HAP-1 (cell line): ENCODE measurements at regions not wholly inside any gene's neighbourhood (a gene's known extent, or its start where the extent isn't known, plus 50 kb on each side); places are given as distances from the start of the nearest gene placed in this dataset.

Source experiments
- DNase-seq, 2 experiments: peaks; one replicate each; pipeline ENCODE4 v3.0.0-alpha.2; 2016 to 2020; ENCODE audit warnings: low spot score in 2 of 2
- H3K27me3 ChIP-seq: fragments of 250-450 bp; sonication (Bioruptor Pico); 2 replicates; pipeline ENCODE4 v1.5.1; 2020; ENCODE audit warnings: low read depth, mild to moderate bottlenecking, moderate library complexity
- H3K36me3 ChIP-seq: fragments of 250-450 bp; sonication (Bioruptor Pico); replicated peaks from 2 replicates; pipeline ENCODE4 v1.5.1; 2020; ENCODE audit warnings: mild to moderate bottlenecking
- H3K4me1 ChIP-seq: fragments of 250-450 bp; sonication (Bioruptor Pico); 2 replicates; pipeline ENCODE4 v1.5.1; 2020; ENCODE audit warnings: mild to moderate bottlenecking
- H3K4me3 ChIP-seq: fragments of 250-450 bp; sonication (Bioruptor Pico); 2 replicates; pipeline ENCODE4 v1.5.1; 2020; ENCODE audit warnings: mild to moderate bottlenecking, moderate library complexity
- H3K9me3 ChIP-seq: fragments of 250-450 bp; sonication (Bioruptor Pico); 2 replicates; pipeline ENCODE4 v1.5.1; 2020; ENCODE audit warnings: mild to moderate bottlenecking, moderate library complexity
- in situ Hi-C: fragments of 300-500 bp; cut with MboI; formaldehyde crosslinking; loops from 3 replicates; pipeline ENCODE4 v1.14.3; 2020; ENCODE audit warnings: low sequenced_read_pairs, inconsistent platforms, mixed read lengths

GRCh38 chr14:38808734-38809455 is 294.1 kb downstream of the SEC23A start:
- in situ Hi-C loops, result no loop called here
- H3K4me3 ChIP-seq, result no peak overlapping the region
- H3K9me3 ChIP-seq, result no peaks in the 10 kb centered on the region
- no peaks in the 10 kb centered on the region; the same call in 1 of the 2 replicates for H3K27me3 ChIP-seq
- no peaks in the 10 kb centered on the region for H3K4me1 ChIP-seq
- no peaks in the 10 kb centered on the region for H3K36me3 ChIP-seq
- DNase-seq, result peak in 1 of 2 experiments; percentile 43

- Histone ChIP-seq H3K9me3 (no peaks in the 10 kb centered on the region), H3K27me3 (no peaks in the 10 kb centered on the region), H3K4me3 (no peak overlapping the region), H3K36me3 (no peaks in the 10 kb centered on the region), H3K4me1 (peaks cover 3% of the 10 kb centered on the region; the same call in 1 of the 2 replicates)
- DNase-seq, result no peak
- in situ Hi-C loops, result no loop called here
These were observed 303.4 kb downstream of the SEC23A start for GRCh38 chr14:38799671-38800070.

- Histone ChIP-seq H3K36me3 (no peaks in the 10 kb centered on the region), H3K4me3 (no peak overlapping the region), H3K4me1 (peaks cover 25% of the 10 kb centered on the region), H3K9me3 (no peaks in the 10 kb centered on the region), H3K27me3 (no peaks in the 10 kb centered on the region)
- DNase-seq, result no peak
- in situ Hi-C loops, result no loop called here
These were observed 308.4 kb downstream of the SEC23A start for GRCh38 chr14:38794677-38795076.

- H3K4me3 ChIP-seq, result no peak overlapping the region
- peaks cover 28% of the 10 kb centered on the region for H3K4me1 ChIP-seq
- H3K36me3 ChIP-seq, result no peaks in the 10 kb centered on the region
- no peaks in the 10 kb centered on the region for H3K27me3 ChIP-seq
- in situ Hi-C loops, result no loop called here
- H3K9me3 ChIP-seq, result no peaks in the 10 kb centered on the region
- DNase-seq, result peak; percentile 22 to 29
These were observed 311.2 kb downstream of the SEC23A start for GRCh38 chr14:38791862-38792261.

GRCh38 chr14:38790916-38791315 is 312.1 kb downstream of the SEC23A start:
- Histone ChIP-seq H3K4me1 (peaks cover 28% of the 10 kb centered on the region), H3K27me3 (no peaks in the 10 kb centered on the region), H3K9me3 (no peaks in the 10 kb centered on the region), H3K36me3 (no peaks in the 10 kb centered on the region), H3K4me3 (no peak overlapping the region)
- in situ Hi-C loops, result no loop called here
- DNase-seq, result peak in 1 of 2 experiments; percentile 81

GRCh38 chr14:38789805-38790204 is 313.2 kb downstream of the SEC23A start:
- H3K4me3 ChIP-seq, result no peak overlapping the region
- H3K36me3 ChIP-seq, result no peaks in the 10 kb centered on the region
- in situ Hi-C loops, result no loop called here
- H3K4me1 ChIP-seq, result peaks cover 25% of the 10 kb centered on the region
- H3K27me3 ChIP-seq, result no peaks in the 10 kb centered on the region
- H3K9me3 ChIP-seq, result no peaks in the 10 kb centered on the region
- no peak for DNase-seq

- H3K9me3 ChIP-seq, result no peaks in the 10 kb centered on the region
- in situ Hi-C loops, result no loop called here
- H3K27me3 ChIP-seq, result no peaks in the 10 kb centered on the region
- H3K4me1 ChIP-seq, result peaks cover 25% of the 10 kb centered on the region
- H3K36me3 ChIP-seq, result no peaks in the 10 kb centered on the region
- no peak overlapping the region for H3K4me3 ChIP-seq
- no peak for DNase-seq
These were observed 315.0 kb downstream of the SEC23A start for GRCh38 chr14:38788060-38788459.

- Histone ChIP-seq H3K4me3 (no peak overlapping the region), H3K4me1 (peaks cover 24% of the 10 kb centered on the region), H3K36me3 (no peaks in the 10 kb centered on the region), H3K27me3 (no peaks in the 10 kb centered on the region), H3K9me3 (no peaks in the 10 kb centered on the region)
- no peak for DNase-seq
- in situ Hi-C loops, result no loop called here
These were observed 316.1 kb downstream of the SEC23A start for GRCh38 chr14:38786921-38787320.

GRCh38 chr14:38777401-38777800 is 325.6 kb downstream of the SEC23A start:
- no peak for DNase-seq
- Histone ChIP-seq H3K4me1 (no peaks in the 10 kb centered on the region), H3K27me3 (peaks cover 3% of the 10 kb centered on the region), H3K9me3 (no peaks in the 10 kb centered on the region), H3K36me3 (no peaks in the 10 kb centered on the region), H3K4me3 (no peak overlapping the region)
- in situ Hi-C loops, result no loop called here

GRCh38 chr14:38775986-38776385 is 327.0 kb downstream of the SEC23A start:
- H3K36me3 ChIP-seq, result no peaks in the 10 kb centered on the region
- H3K4me1 ChIP-seq, result no peaks in the 10 kb centered on the region
- no peaks in the 10 kb centered on the region for H3K9me3 ChIP-seq
- peaks cover 3% of the 10 kb centered on the region for H3K27me3 ChIP-seq
- no peak overlapping the region for H3K4me3 ChIP-seq
- in situ Hi-C loops, result no loop called here
- no peak for DNase-seq

- in situ Hi-C loops, result no loop called here
- H3K36me3 ChIP-seq, result no peaks in the 10 kb centered on the region
- no peak for DNase-seq
- H3K4me1 ChIP-seq, result no peaks in the 10 kb centered on the region
- no peak overlapping the region for H3K4me3 ChIP-seq
- H3K27me3 ChIP-seq, result peaks cover 3% of the 10 kb centered on the region
- H3K9me3 ChIP-seq, result no peaks in the 10 kb centered on the region
These were observed 328.9 kb downstream of the SEC23A start for GRCh38 chr14:38774162-38774561.

- in situ Hi-C loops, result no loop called here
- no peaks in the 10 kb centered on the region for H3K27me3 ChIP-seq
- DNase-seq, result no peak
- H3K9me3 ChIP-seq, result no peaks in the 10 kb centered on the region
- H3K36me3 ChIP-seq, result no peaks in the 10 kb centered on the region
- H3K4me3 ChIP-seq, result no peak overlapping the region
- H3K4me1 ChIP-seq, result no peaks in the 10 kb centered on the region
These were observed 332.8 kb downstream of the SEC23A start for GRCh38 chr14:38770251-38770650.

GRCh38 chr14:38762845-38763244 is 340.2 kb downstream of the SEC23A start:
- H3K27me3 ChIP-seq, result no peaks in the 10 kb centered on the region
- peaks cover 19% of the 10 kb centered on the region for H3K4me1 ChIP-seq
- DNase-seq, result no peak
- no peak overlapping the region for H3K4me3 ChIP-seq
- no peaks in the 10 kb centered on the region for H3K9me3 ChIP-seq
- in situ Hi-C loops, result no loop called here
- no peaks in the 10 kb centered on the region for H3K36me3 ChIP-seq

- in situ Hi-C loops, result no loop called here
- no peaks in the 10 kb centered on the region for H3K36me3 ChIP-seq
- H3K4me3 ChIP-seq, result no peak overlapping the region
- peaks cover 19% of the 10 kb centered on the region for H3K4me1 ChIP-seq
- H3K9me3 ChIP-seq, result no peaks in the 10 kb centered on the region
- DNase-seq, result no peak
- no peaks in the 10 kb centered on the region for H3K27me3 ChIP-seq
These were observed 340.6 kb downstream of the SEC23A start for GRCh38 chr14:38762426-38762825.

- Histone ChIP-seq H3K36me3 (no peaks in the 10 kb centered on the region), H3K4me1 (peaks cover 19% of the 10 kb centered on the region), H3K9me3 (no peaks in the 10 kb centered on the region), H3K27me3 (no peaks in the 10 kb centered on the region), H3K4me3 (no peak overlapping the region)
- peak; percentile 40 to 44 for DNase-seq
- in situ Hi-C loops, result no loop called here
These were observed 342.0 kb downstream of the SEC23A start for GRCh38 chr14:38761033-38761432.
